NCI-H146 treated with DMSO at 0.1 percent for 48 hours (cell line): ENCODE measurements at regions not wholly inside any gene's neighbourhood (a gene's known extent, or its start where the extent isn't known, plus 50 kb on each side); places are given as distances from the start of the nearest gene placed in this dataset.
"Not testable (repeated sequence)": the region's sequence is repeated elsewhere in the genome, so short reads cannot be mapped to it uniquely, and the experiment has no call there.

ENCODE experiments used
- DNase-seq: peaks from one replicate; lab custom pipeline; 2025; ENCODE audit not compliant: unreplicated experiment; lab: John Stamatoyannopoulos, UW

GRCh38 chr21:8757399-8758093 is 1763.8 kb upstream of the TPTE start:
- DNase-seq: not testable (repeated sequence)

DNA sequence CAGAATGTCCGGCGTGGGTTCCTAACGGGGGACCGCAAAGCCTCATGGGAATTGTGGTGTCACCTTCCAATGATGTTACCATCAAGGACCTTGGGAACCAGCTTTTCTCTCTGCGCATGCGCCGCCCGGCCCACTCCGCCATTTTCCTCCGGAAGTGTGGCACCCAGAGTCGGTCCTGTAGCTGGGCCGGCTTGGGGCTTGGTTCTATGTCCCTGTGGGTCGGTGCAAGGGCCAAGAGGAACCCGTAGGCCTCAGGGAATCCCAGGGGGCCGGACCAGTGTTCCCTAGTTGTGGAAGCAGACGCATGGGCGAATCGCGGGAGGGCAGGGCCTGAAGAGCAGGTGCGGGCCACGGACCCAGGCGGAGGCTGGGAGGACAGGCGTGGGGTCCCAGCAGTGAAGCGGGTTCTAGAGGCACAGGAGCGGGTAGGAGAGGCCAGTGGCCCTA is 1762.4 kb upstream of the TPTE start:
- peak; percentile 78 for DNase-seq

GRCh38 chr21:8762241-8762640 is 1759.1 kb upstream of the TPTE start:
- DNase-seq: not testable (repeated sequence)

DNA sequence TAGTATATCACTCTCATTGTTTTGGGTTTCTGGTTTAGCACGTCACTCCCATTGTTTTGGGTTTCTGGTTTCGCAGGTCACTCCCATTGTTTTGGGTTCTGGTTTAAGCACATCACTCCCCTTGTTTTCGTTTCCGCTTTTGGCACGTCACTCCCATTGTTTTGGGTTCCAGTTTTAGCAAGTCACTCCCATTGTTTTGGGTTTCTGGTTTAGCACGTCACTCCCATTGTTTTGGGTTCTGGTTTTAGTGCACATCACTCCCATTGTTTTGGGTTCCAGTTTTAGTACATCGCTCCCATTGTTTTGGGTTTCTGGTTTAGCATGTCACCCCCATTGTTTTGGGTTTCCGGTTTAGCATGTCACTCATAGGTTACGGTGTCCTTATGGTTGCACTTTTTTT is 1757.0 kb upstream of the TPTE start:
- not testable (repeated sequence) for DNase-seq

- not testable (repeated sequence) for DNase-seq
Observed at GRCh38 chr21:8766142-8766541, 1755.2 kb upstream of the TPTE start.

DNA sequence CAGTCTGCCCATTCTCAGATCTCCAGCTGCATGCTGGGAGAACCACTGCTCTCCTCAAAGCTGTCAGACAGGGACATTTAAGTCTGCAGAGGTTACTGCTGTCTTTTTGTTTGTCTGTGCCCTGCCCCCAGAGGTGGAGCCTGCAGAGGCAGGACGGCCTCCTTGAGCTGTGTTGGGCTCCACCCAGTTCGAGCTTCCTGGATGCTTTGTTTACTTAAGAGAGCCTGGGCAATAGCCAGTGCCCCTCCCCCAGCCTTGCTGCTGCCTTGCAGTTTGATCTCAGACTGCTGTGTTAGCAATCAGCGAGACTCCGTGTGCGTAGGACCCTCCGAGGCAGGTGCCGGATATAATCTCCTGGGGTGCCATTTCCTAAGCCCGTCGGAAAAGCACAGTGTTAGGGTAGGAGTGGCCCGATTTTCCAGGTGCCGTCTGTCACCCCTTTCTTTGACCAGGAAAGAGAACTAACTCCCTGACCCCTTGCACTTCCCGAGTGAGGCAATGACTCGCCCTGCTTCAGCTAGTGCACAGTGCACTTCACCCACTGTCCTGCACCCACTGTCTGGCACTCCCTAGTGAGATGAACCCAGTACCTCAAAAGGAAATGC is 1748.4 kb upstream of the TPTE start:
- DNase-seq: not testable (repeated sequence)

DNA sequence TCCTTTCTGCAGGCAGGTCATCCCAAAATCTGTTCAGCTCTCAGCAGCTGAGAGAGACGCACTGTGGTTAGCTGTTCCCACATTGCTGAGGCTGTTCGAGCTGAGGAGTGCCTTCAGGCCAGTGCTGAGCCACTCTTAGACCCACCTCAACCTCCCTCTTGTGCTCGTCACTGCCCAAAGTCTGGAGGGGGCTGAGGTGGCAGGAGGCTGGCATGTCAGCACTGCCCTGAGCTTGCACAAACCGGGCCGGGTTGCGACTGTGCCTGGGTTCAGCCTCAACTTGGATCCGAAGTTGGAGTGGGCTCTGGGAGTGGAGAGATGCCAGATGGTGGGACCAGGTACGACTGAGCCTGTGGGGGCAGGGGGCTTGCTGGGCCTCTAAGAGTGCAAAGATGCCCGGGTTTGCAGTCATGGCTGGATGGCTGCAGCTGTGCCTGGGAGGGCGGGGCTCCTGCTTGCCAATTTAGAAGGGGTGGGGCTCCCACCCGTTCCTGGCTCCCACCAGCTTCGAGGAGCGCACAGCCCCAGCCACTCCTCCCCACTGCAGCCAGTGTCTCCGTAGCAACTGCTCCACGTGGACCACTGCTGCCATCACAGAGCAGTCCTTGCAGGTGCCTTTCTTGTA is 1745.7 kb upstream of the TPTE start:
- not testable (repeated sequence) for DNase-seq

DNA sequence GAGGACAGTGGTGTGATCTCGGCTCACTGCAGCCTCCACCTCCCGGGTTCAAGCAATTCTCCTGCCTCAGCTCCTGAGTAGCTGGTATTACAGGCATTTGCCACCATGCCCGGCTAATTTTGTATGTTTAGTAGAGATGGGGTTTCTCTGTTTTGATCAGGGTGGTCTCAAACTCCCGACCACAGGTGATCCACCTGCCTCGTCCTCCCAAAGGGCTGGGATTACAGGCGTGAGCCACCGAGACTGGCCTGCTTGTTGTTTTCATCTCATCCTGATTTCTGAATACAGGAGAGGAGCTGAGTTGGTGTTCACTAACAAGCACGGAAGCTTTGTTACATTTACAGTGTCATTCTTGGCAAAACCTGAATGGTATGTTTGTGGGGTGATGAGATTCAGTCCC is 1744.1 kb upstream of the TPTE start:
- DNase-seq: not testable (repeated sequence)

DNA sequence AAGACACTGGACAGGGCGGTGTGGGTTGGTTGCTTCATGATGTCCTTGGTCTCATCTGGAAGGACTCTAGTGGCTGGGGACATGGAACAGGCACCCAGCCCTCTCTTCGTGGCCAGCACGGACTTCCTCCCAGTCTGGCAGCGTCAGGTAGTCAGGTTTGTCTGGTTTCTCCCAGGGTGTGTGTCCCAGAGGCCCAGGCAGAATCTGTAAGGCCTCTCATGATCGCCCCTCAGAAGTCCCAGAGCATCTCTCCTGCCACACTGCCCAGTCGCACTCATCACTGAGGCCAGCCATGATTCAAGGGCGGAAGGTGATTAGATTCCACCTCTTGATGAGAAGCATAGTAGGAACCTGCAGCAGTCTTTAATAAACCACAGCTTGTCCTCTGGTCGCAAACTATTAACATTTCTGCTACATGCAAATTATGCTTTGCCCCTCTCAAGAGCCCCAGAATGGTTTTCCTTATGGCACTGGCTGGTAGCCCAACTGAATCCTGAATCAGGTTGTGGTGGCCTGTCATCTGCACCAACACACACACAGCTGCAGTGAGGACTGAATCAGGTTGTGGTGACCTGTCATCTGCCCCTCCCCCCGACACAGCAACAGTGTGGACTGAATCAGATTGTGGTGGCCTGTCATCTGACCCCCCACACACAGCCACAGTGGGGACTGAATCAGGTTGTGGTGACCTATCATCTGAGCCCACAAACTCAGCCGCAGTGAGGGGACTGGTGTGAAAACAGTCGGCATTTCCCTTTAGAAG is 1742.9 kb upstream of the TPTE start:
- DNase-seq: not testable (repeated sequence)

GRCh38 chr21:8812840-8813239 is 1708.5 kb upstream of the TPTE start:
- DNase-seq: not testable (repeated sequence)

DNA sequence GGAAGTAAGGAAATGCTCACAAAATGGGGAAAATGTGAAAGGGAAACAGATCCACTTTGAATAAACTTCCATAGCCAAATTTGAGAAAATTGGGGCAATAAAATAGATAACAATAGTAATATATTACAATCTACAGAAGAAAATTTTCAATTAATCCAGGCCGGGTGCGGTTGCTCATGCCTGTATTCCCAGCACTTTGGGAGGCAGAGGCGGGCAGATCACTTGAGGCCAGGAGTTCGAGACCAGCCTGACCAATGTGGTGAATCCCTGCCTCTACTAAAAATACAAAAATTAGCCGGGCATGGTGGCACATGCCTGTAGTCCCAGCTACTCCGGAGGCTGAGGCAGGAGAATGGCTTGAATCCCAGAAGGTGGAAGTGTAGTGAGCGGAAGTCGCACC is 1687.1 kb upstream of the TPTE start:
- DNase-seq: not testable (repeated sequence)
